ENCODE measurements at regions not wholly inside any gene's neighbourhood (a gene's known extent, or its start where the extent isn't known, plus 50 kb on each side); places are given as distances from the start of the nearest gene placed in this dataset.
"Not testable (repeated sequence)": the region's sequence is repeated elsewhere in the genome, so short reads cannot be mapped to it uniquely, and the experiment has no call there.

- peak overlapping the region; percentile 26 for H3K4me3 Mint-ChIP-seq (ENCODE audit: low read depth)
- DNase-seq (ENCODE audit: low spot score, unreplicated experiment) = no peak
- TF ChIP-seq CTCF (IDR thresholded peaks at IDR 0.05; ENCODE audit: unreplicated experiment) = no peak
- peaks cover 22% of the 10 kb centered on the region for H3K9me3 Mint-ChIP-seq (ENCODE audit: low read depth)
- H3K36me3 Mint-ChIP-seq (ENCODE audit: insufficient read depth) = peaks cover 11% of the 10 kb centered on the region
- no peak overlapping the region for H3K27ac Mint-ChIP-seq
- H3K27me3 Mint-ChIP-seq = no peaks in the 10 kb centered on the region
- H3K4me1 Mint-ChIP-seq (ENCODE audit: low read depth) = no peaks in the 10 kb centered on the region
Measured at GRCh38 chr2:132255714-132256113, 94.0 kb upstream of the ANKRD30BL start.

GRCh38 chr2:132256251-132256902 is 94.6 kb upstream of the ANKRD30BL start:
- Mint-ChIP-seq H3K9me3 (ENCODE audit: low read depth) (peaks cover 22% of the 10 kb centered on the region), H3K4me3 (ENCODE audit: low read depth) (no peak overlapping the region), H3K4me1 (ENCODE audit: low read depth) (no peaks in the 10 kb centered on the region), H3K27ac (no peak overlapping the region), H3K36me3 (ENCODE audit: insufficient read depth) (peaks cover 11% of the 10 kb centered on the region), H3K27me3 (no peaks in the 10 kb centered on the region)
- no peak for DNase-seq (ENCODE audit: low spot score, unreplicated experiment)
- TF ChIP-seq CTCF (IDR thresholded peaks at IDR 0.05; ENCODE audit: unreplicated experiment) = no peak

GRCh38 chr2:132256903-132257300 is 95.2 kb upstream of the ANKRD30BL start:
- DNase-seq (ENCODE audit: low spot score, unreplicated experiment); H3K27ac Mint-ChIP-seq; H3K27me3 Mint-ChIP-seq; H3K4me3 Mint-ChIP-seq (ENCODE audit: low read depth); H3K4me1 Mint-ChIP-seq (ENCODE audit: low read depth): not testable (repeated sequence)
- H3K9me3 Mint-ChIP-seq (ENCODE audit: low read depth) = peaks cover 19% of the 10 kb centered on the region
- H3K36me3 Mint-ChIP-seq (ENCODE audit: insufficient read depth) = peaks cover 11% of the 10 kb centered on the region

GRCh38 chr2:132257301-132258171 is 95.8 kb upstream of the ANKRD30BL start:
- peaks cover 19% of the 10 kb centered on the region for H3K9me3 Mint-ChIP-seq (ENCODE audit: low read depth)

GRCh38 chr2:132259276-132259675 is 97.5 kb upstream of the ANKRD30BL start:
- not testable (repeated sequence) for H3K36me3 Mint-ChIP-seq (ENCODE audit: insufficient read depth); H3K4me1 Mint-ChIP-seq (ENCODE audit: low read depth); H3K27me3 Mint-ChIP-seq; DNase-seq (ENCODE audit: low spot score, unreplicated experiment); H3K4me3 Mint-ChIP-seq (ENCODE audit: low read depth); H3K27ac Mint-ChIP-seq
- H3K9me3 Mint-ChIP-seq (ENCODE audit: low read depth) = peaks cover 14% of the 10 kb centered on the region

More at GRCh38 chr2:132257301-132258171, 95.8 kb upstream of the ANKRD30BL start:
- DNase-seq (ENCODE audit: low spot score, unreplicated experiment); H3K27me3 Mint-ChIP-seq; H3K4me1 Mint-ChIP-seq (ENCODE audit: low read depth); H3K27ac Mint-ChIP-seq: not testable (repeated sequence)
- H3K36me3 Mint-ChIP-seq (ENCODE audit: insufficient read depth) = peaks cover 11% of the 10 kb centered on the region
- H3K4me3 Mint-ChIP-seq (ENCODE audit: low read depth) = peak overlapping the region; percentile 29

GRCh38 chr2:132265595-132265994 is 103.8 kb upstream of the ANKRD30BL start:
- not testable (repeated sequence) for H3K27ac Mint-ChIP-seq; DNase-seq (ENCODE audit: low spot score, unreplicated experiment); H3K36me3 Mint-ChIP-seq (ENCODE audit: insufficient read depth); H3K9me3 Mint-ChIP-seq (ENCODE audit: low read depth); H3K4me1 Mint-ChIP-seq (ENCODE audit: low read depth); H3K27me3 Mint-ChIP-seq; H3K4me3 Mint-ChIP-seq (ENCODE audit: low read depth)

- Mint-ChIP-seq H3K4me3 (ENCODE audit: low read depth) (no peak overlapping the region), H3K4me1 (ENCODE audit: low read depth) (no peaks in the 10 kb centered on the region), H3K9me3 (ENCODE audit: low read depth) (no peaks in the 10 kb centered on the region), H3K27me3 (no peaks in the 10 kb centered on the region), H3K36me3 (ENCODE audit: insufficient read depth) (no peaks in the 10 kb centered on the region), H3K27ac (no peak overlapping the region)
- no peak for DNase-seq (ENCODE audit: low spot score, unreplicated experiment)
- TF ChIP-seq CTCF (IDR thresholded peaks at IDR 0.05; ENCODE audit: unreplicated experiment) = no peak
Measured at GRCh38 chr2:132267105-132267497, 105.3 kb upstream of the ANKRD30BL start.

GRCh38 chr2:132267498-132268283 is 105.9 kb upstream of the ANKRD30BL start:
- not testable (repeated sequence) for H3K4me1 Mint-ChIP-seq (ENCODE audit: low read depth); H3K4me3 Mint-ChIP-seq (ENCODE audit: low read depth); H3K27me3 Mint-ChIP-seq; H3K27ac Mint-ChIP-seq; H3K9me3 Mint-ChIP-seq (ENCODE audit: low read depth); H3K36me3 Mint-ChIP-seq (ENCODE audit: insufficient read depth)
- DNase-seq (ENCODE audit: low spot score, unreplicated experiment) = peak; percentile 28

Measured in progenitor cell of endocrine pancreas (in vitro differentiated cells).